Activated CD4-positive, alpha-beta T cell treated with anti-CD3 and anti-CD28 coated beads, Interleukin-2, amount 50 U/mL, for 24 hours (primary cell): ENCODE measurements at regions not wholly inside any gene's neighbourhood (a gene's known extent, or its start where the extent isn't known, plus 50 kb on each side); places are given as distances from the start of the nearest gene placed in this dataset.

ENCODE experiments used
- DNase-seq, 2 donors: peaks; one replicate each; pipeline ENCODE4 v3.0.0-alpha.2; 2020; ENCODE audit warnings: low read depth in 1 of 2, low spot score in 1 of 2

- no peak for DNase-seq
Observed at GRCh38 chr10:130428936-130429335, 292.7 kb downstream of the GLRX3 start.

GRCh38 chr10:130429809-130430208 is 293.6 kb downstream of the GLRX3 start:
- no peak for DNase-seq

GRCh38 chr10:130430291-130430690 is 294.1 kb downstream of the GLRX3 start:
- no peak for DNase-seq

GRCh38 chr10:130430852-130431704 is 294.9 kb downstream of the GLRX3 start:
- DNase-seq = no peak

- no peak for DNase-seq
Observed at GRCh38 chr10:130432271-130432670, 296.1 kb downstream of the GLRX3 start.

GRCh38 chr10:130432850-130433249 is 296.7 kb downstream of the GLRX3 start:
- DNase-seq = no peak

- DNase-seq = no peak
Observed at GRCh38 chr10:130434446-130435385, 298.5 kb downstream of the GLRX3 start.

GRCh38 chr10:130435961-130436360 is 299.8 kb downstream of the GLRX3 start:
- no peak for DNase-seq

- no peak for DNase-seq
Observed at GRCh38 chr10:130438861-130439260, 302.7 kb downstream of the GLRX3 start.

GRCh38 chr10:130439766-130440165 is 303.6 kb downstream of the GLRX3 start:
- no peak for DNase-seq

GRCh38 chr10:130440494-130440893 is 304.3 kb downstream of the GLRX3 start:
- no peak for DNase-seq

- no peak for DNase-seq
Observed at GRCh38 chr10:130440971-130441370, 304.8 kb downstream of the GLRX3 start.

GRCh38 chr10:130443066-130443465 is 306.9 kb downstream of the GLRX3 start:
- DNase-seq = no peak

GRCh38 chr10:130453036-130453720 is 317.0 kb downstream of the GLRX3 start:
- no peak for DNase-seq

- no peak for DNase-seq
Observed at GRCh38 chr10:130453721-130454542, 317.7 kb downstream of the GLRX3 start.

GRCh38 chr10:130454543-130455000 is 318.4 kb downstream of the GLRX3 start:
- DNase-seq = no peak

GRCh38 chr10:130455111-130455695 is 319.0 kb downstream of the GLRX3 start:
- DNase-seq = no peak

GRCh38 chr10:130455791-130456190 is 319.6 kb downstream of the GLRX3 start:
- DNase-seq = no peak

- no peak for DNase-seq
Observed at GRCh38 chr10:130456616-130457015, 320.4 kb downstream of the GLRX3 start.

- no peak for DNase-seq
Observed at GRCh38 chr10:130458509-130458908, 322.3 kb downstream of the GLRX3 start.
